ENCODE measurements at regions not wholly inside any gene's neighbourhood (a gene's known extent, or its start where the extent isn't known, plus 50 kb on each side); places are given as distances from the start of the nearest gene placed in this dataset.

DNA sequence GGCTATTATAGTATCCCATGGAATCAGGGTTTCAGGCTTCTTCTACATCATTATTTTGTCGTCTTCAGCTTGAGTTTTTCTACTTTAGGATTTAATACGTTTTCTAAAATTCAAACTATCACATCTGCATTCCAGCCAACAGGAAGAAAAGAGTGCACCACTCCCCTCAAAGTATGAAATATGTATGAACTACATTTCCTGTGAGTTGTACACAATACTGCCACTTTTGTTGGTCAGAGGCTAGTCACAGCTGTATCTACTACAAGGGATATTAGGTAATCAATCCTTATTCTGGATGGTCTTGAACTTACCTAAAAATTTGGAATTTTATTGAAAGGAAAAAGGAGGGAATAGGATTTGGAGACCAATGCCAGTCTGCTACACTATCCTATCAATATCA lies 235.6 kb upstream of the TBX18 start:
- TF ChIP-seq EZH2 (IDR thresholded peaks at IDR 0.05; ENCODE audit: borderline replicate concordance, low read length), result no peak
- TF ChIP-seq, protein P1, sequence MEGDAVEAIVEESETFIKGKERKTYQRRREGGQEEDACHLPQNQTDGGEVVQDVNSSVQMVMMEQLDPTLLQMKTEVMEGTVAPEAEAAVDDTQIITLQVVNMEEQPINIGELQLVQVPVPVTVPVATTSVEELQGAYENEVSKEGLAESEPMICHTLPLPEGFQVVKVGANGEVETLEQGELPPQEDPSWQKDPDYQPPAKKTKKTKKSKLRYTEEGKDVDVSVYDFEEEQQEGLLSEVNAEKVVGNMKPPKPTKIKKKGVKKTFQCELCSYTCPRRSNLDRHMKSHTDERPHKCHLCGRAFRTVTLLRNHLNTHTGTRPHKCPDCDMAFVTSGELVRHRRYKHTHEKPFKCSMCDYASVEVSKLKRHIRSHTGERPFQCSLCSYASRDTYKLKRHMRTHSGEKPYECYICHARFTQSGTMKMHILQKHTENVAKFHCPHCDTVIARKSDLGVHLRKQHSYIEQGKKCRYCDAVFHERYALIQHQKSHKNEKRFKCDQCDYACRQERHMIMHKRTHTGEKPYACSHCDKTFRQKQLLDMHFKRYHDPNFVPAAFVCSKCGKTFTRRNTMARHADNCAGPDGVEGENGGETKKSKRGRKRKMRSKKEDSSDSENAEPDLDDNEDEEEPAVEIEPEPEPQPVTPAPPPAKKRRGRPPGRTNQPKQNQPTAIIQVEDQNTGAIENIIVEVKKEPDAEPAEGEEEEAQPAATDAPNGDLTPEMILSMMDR (IDR thresholded peaks at IDR 0.05; ENCODE audit: low read length), result no peak
